Upper lobe of right lung (tissue), 1 donor: ENCODE measurements at regions not wholly inside any gene's neighbourhood (a gene's known extent, or its start where the extent isn't known, plus 50 kb on each side); places are given as distances from the start of the nearest gene placed in this dataset.

Experiments used
- ATAC-seq: fragments of 200-7000 bp; cut with Tn5 transposase; one replicate; pipeline ENCODE4 v1.9.1; 2020; ENCODE audit warnings: mild to moderate bottlenecking, moderate library complexity
- DNase-seq: peaks from one replicate; pipeline ENCODE4 v3.0.0-alpha.2; 2020
- H3K27ac ChIP-seq: fragments of 200-600 bp; one replicate; pipeline ENCODE4 v1.8.0; 2022
- H3K27me3 ChIP-seq: fragments of 200-600 bp; one replicate; pipeline ENCODE4 v1.8.0; 2022; ENCODE audit warnings: mild to moderate bottlenecking
- H3K36me3 ChIP-seq: fragments of 200-600 bp; one replicate; pipeline ENCODE4 v1.8.0; 2022
- H3K4me1 ChIP-seq: fragments of 200-600 bp; one replicate; pipeline ENCODE4 v1.8.0; 2022
- H3K4me3 ChIP-seq: fragments of 200-600 bp; one replicate; pipeline ENCODE4 v1.8.0; 2022; ENCODE audit warnings: mild to moderate bottlenecking
- H3K9me3 ChIP-seq: fragments of 200-600 bp; one replicate; pipeline ENCODE4 v1.8.0; 2022
- intact Hi-C: fragments of 100-400 bp; cut with DNase I; formaldehyde crosslinking; loops from one replicate; pipeline ENCODE4 v1.11.0; 2022
- TF ChIP-seq, protein P1 (sequence below): fragments of 200-600 bp; IDR thresholded peaks from one replicate; pipeline ENCODE4 v1.8.0; 2022; ENCODE audit warnings: antibody characterized with exemption
- donor health status: DM: no; HTN: yes; CAD: no; lungs with severe emphysema.

DNA sequence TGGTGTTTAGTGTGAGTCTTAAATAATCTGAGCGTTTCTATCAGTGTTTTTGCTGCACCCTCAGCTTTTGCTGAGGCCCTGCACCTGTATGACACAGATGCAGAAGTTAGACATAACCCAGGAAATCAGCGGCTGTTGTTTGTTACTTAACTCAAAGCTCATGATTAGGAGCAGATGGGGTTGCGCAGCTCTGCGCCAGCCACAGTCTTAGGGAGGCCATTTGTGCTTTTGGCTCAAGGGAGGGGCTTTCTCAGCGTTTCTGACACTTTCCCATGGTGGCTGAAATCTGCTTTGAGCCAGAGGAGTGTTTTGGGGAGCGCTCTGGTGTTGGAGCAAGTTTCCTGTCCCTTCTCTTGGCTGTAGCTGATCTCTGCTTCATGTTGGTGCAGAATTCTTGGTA is 433.8 kb downstream of the NAF1 start:
- Histone ChIP-seq H3K27ac (no peak overlapping the region), H3K27me3 (no peaks in the 10 kb centered on the region), H3K9me3 (no peaks in the 10 kb centered on the region), H3K36me3 (no peaks in the 10 kb centered on the region), H3K4me3 (no peak overlapping the region), H3K4me1 (no peaks in the 10 kb centered on the region)
- DNase-seq (no peak), ATAC-seq (no peak)
- TF ChIP-seq, protein P1, sequence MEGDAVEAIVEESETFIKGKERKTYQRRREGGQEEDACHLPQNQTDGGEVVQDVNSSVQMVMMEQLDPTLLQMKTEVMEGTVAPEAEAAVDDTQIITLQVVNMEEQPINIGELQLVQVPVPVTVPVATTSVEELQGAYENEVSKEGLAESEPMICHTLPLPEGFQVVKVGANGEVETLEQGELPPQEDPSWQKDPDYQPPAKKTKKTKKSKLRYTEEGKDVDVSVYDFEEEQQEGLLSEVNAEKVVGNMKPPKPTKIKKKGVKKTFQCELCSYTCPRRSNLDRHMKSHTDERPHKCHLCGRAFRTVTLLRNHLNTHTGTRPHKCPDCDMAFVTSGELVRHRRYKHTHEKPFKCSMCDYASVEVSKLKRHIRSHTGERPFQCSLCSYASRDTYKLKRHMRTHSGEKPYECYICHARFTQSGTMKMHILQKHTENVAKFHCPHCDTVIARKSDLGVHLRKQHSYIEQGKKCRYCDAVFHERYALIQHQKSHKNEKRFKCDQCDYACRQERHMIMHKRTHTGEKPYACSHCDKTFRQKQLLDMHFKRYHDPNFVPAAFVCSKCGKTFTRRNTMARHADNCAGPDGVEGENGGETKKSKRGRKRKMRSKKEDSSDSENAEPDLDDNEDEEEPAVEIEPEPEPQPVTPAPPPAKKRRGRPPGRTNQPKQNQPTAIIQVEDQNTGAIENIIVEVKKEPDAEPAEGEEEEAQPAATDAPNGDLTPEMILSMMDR, result no peak
- intact Hi-C loops, result no loop called here

- no peak overlapping the region for H3K27ac ChIP-seq
- H3K36me3 ChIP-seq, result no peaks in the 10 kb centered on the region
- no peak for DNase-seq
- no peak for ATAC-seq
- no peak overlapping the region for H3K4me3 ChIP-seq
- intact Hi-C loops, result no loop called here
- TF ChIP-seq, protein P1, result no peak
- H3K9me3 ChIP-seq, result no peaks in the 10 kb centered on the region
- no peaks in the 10 kb centered on the region for H3K27me3 ChIP-seq
- no peaks in the 10 kb centered on the region for H3K4me1 ChIP-seq
Measured at GRCh38 chr4:162727766-162728165, 438.9 kb downstream of the NAF1 start.

DNA sequence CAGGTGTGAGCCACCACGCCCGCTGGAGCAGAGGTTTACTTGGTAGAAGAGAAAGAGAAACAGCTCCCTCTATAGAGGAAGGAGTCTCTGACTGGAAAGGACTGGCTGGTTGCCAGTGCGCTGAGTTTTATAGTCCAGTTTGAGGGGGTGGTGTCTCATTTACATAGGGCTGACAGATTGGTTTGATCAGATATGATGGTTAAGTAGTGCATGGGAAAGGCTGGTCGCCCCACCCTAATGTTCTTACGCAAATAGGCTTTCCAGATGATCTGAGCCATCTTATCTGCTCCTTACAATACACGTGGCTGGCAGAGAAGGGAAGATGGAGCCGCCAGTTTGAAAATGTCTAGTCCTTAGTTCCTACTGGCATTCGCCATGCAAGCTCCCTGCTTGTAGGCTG is 439.5 kb downstream of the NAF1 start:
- TF ChIP-seq, protein P1, result no peak
- Histone ChIP-seq H3K4me1 (no peaks in the 10 kb centered on the region), H3K27me3 (no peaks in the 10 kb centered on the region), H3K4me3 (no peak overlapping the region), H3K27ac (no peak overlapping the region), H3K9me3 (no peaks in the 10 kb centered on the region), H3K36me3 (no peaks in the 10 kb centered on the region)
- intact Hi-C loops, result no loop called here
- DNase-seq (no peak), ATAC-seq (no peak)

GRCh38 chr4:162715401-162715800 is 451.3 kb downstream of the NAF1 start:
- TF ChIP-seq, protein P1, result no peak
- Histone ChIP-seq H3K4me1 (no peaks in the 10 kb centered on the region), H3K4me3 (no peak overlapping the region), H3K36me3 (no peaks in the 10 kb centered on the region), H3K27me3 (no peaks in the 10 kb centered on the region), H3K9me3 (no peaks in the 10 kb centered on the region), H3K27ac (no peak overlapping the region)
- intact Hi-C loops, result no loop called here
- no peak for ATAC-seq
- no peak for DNase-seq

DNA sequence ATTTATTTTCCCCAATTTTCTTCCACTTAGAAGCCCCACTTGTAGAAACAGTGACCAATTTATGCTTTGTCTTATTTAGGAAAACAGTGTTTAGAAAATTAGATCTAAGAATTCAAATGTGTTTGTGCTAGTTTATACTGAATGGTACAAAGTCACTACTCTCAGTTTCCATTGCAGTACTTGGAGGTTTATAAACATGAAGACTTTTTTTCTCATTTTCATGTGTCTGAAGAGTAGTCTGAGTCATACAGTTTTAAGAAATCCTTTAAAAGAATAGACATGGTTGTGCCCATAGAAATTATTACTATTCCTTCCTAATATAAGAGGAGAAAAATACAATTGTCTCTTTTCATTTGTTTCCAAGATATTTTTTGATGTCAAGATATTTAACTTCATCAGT is 458.7 kb downstream of the NAF1 start:
- ATAC-seq (no peak), DNase-seq (no peak)
- H3K27me3 ChIP-seq, result no peaks in the 10 kb centered on the region
- H3K9me3 ChIP-seq, result no peaks in the 10 kb centered on the region
- no peak overlapping the region for H3K27ac ChIP-seq
- intact Hi-C loops, result no loop called here
- no peaks in the 10 kb centered on the region for H3K36me3 ChIP-seq
- no peak overlapping the region for H3K4me3 ChIP-seq
- H3K4me1 ChIP-seq, result no peaks in the 10 kb centered on the region
- TF ChIP-seq, protein P1, result no peak

GRCh38 chr4:162706632-162707031 is 460.1 kb downstream of the NAF1 start:
- no peaks in the 10 kb centered on the region for H3K4me1 ChIP-seq
- no peak overlapping the region for H3K4me3 ChIP-seq
- intact Hi-C loops, result no loop called here
- H3K36me3 ChIP-seq, result no peaks in the 10 kb centered on the region
- ATAC-seq, result no peak
- no peak for DNase-seq
- no peaks in the 10 kb centered on the region for H3K9me3 ChIP-seq
- H3K27ac ChIP-seq, result no peak overlapping the region
- TF ChIP-seq, protein P1, result no peak
- no peaks in the 10 kb centered on the region for H3K27me3 ChIP-seq
